Loucy (cell line): ENCODE measurements at regions not wholly inside any gene's neighbourhood (a gene's known extent, or its start where the extent isn't known, plus 50 kb on each side); places are given as distances from the start of the nearest gene placed in this dataset.

Source experiments
- EZH2phosphoT487 ChIP-seq: fragments of 200-600 bp; IDR thresholded peaks from 2 replicates; pipeline ENCODE4 v1.6.1; 2018; ENCODE audit warnings: antibody characterized with exemption, mild to moderate bottlenecking, moderate library complexity, borderline replicate concordance
- TF ChIP-seq, protein P1 (sequence below): fragments of 200-600 bp; sonication (generic); conservative IDR thresholded peaks from 2 replicates; pipeline ENCODE4 v1.5.1; 2014; ENCODE audit warnings: mild to moderate bottlenecking, antibody characterized with exemption, low read length

GRCh38 chr1:187629075-187629474, 800.3 kb downstream of the PLA2G4A start:
- TF ChIP-seq, protein P1, sequence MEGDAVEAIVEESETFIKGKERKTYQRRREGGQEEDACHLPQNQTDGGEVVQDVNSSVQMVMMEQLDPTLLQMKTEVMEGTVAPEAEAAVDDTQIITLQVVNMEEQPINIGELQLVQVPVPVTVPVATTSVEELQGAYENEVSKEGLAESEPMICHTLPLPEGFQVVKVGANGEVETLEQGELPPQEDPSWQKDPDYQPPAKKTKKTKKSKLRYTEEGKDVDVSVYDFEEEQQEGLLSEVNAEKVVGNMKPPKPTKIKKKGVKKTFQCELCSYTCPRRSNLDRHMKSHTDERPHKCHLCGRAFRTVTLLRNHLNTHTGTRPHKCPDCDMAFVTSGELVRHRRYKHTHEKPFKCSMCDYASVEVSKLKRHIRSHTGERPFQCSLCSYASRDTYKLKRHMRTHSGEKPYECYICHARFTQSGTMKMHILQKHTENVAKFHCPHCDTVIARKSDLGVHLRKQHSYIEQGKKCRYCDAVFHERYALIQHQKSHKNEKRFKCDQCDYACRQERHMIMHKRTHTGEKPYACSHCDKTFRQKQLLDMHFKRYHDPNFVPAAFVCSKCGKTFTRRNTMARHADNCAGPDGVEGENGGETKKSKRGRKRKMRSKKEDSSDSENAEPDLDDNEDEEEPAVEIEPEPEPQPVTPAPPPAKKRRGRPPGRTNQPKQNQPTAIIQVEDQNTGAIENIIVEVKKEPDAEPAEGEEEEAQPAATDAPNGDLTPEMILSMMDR, result no peak
- no peak for TF ChIP-seq EZH2phosphoT487
